ENCODE measurements at regions not wholly inside any gene's neighbourhood (a gene's known extent, or its start where the extent isn't known, plus 50 kb on each side); places are given as distances from the start of the nearest gene placed in this dataset.

GRCh38 chr6:98548301-98548700 is 286.1 kb upstream of the POU3F2 start (continued):
- TF ChIP-seq USF2 (IDR thresholded peaks at IDR 0.05; ENCODE audit: borderline replicate concordance, low read depth, low read length) (no peak), SMAD5 (IDR thresholded peaks at IDR 0.05; ENCODE audit: low read depth) (no peak), RUNX3 (IDR thresholded peaks at IDR 0.05; ENCODE audit: low read length) (no peak), SMARCA5 (IDR thresholded peaks at IDR 0.05) (no peak), EP300 (IDR thresholded peaks at IDR 0.05; ENCODE audit: borderline replicate concordance in 1 of 2, control insufficient read depth in 1 of 2, low read depth in 2 of 2, low read length in 2 of 2) (no peak), PBX3 (IDR thresholded peaks at IDR 0.05; ENCODE audit: insufficient replicate concordance, low read depth, low read length) (no peak)

- ATAC-seq (no peak), DNase-seq (ENCODE audit: low read depth, low spot score) (no peak), FAIRE-seq (no peak)
- WGBS (ENCODE audit: insufficient coverage, insufficient replicate concordance, low lambda C conversion rate, missing lambda C conversion rate), result 30% methylated on average over 2 of the region's 2 CpGs
- SMC1A ChIA-PET (ENCODE audit: uncharacterized antibody, unreplicated experiment), result no interaction called here
- Histone ChIP-seq H3K4me3 (no peak overlapping the region), H3K9me3 (replicated peaks; ENCODE audit: control insufficient read depth, insufficient read depth, low read length) (no peaks in the 10 kb centered on the region), H3K27ac (ENCODE audit: control insufficient read depth, insufficient read depth) (no peak overlapping the region), H3K9ac (ENCODE audit: control insufficient read depth, insufficient read depth, low read length) (no peak overlapping the region), H3K36me3 (ENCODE audit: control insufficient read depth in 2 of 2, insufficient read depth in 2 of 2, low read length in 1 of 2) (no peaks in the 10 kb centered on the region), H3K79me2 (ENCODE audit: control insufficient read depth, insufficient read depth, low read length) (no peaks in the 10 kb centered on the region), H3K4me1 (ENCODE audit: control insufficient read depth, insufficient read depth, low read length) (no peaks in the 10 kb centered on the region), H3K27me3 (replicated peaks in 1 of 2; ENCODE audit: control insufficient read depth in 2 of 2, insufficient read depth in 2 of 2, low read length in 1 of 2) (no peaks in the 10 kb centered on the region), H3K4me2 (ENCODE audit: control insufficient read depth, insufficient read depth) (no peak overlapping the region), H2AFZ (ENCODE audit: control insufficient read depth, low read depth, low read length) (no peak overlapping the region), H4K20me1 (ENCODE audit: control insufficient read depth, insufficient read depth) (no peaks in the 10 kb centered on the region)
- RAD21 ChIA-PET (ENCODE audit: unreplicated experiment), result no interaction called here
- BruUV-seq (replicated peaks), result no TSS peak
- POLR2A ChIA-PET, result no interaction called here
- intact Hi-C loops (cut with micrococcal nuclease; ENCODE audit: unreplicated experiment), result no loop called here
- CTCF ChIA-PET, result no interaction called here
- in situ Hi-C loops (cut with MboI), result no loop called here
- TF ChIP-seq ZNF24 (IDR thresholded peaks at IDR 0.05) (no peak), ZBTB40 (IDR thresholded peaks at IDR 0.05; ENCODE audit: borderline replicate concordance) (no peak), MXI1 (IDR thresholded peaks at IDR 0.05; ENCODE audit: low read depth, low read length) (no peak), RFX5 (IDR thresholded peaks at IDR 0.05; ENCODE audit: low read depth, low read length) (no peak), RELA (IDR thresholded peaks at IDR 0.05; ENCODE audit: borderline replicate concordance, partially characterized antibody) (no peak), E2F8 (IDR thresholded peaks at IDR 0.05; ENCODE audit: low read depth, partially characterized antibody) (no peak)
Measured at GRCh38 chr6:98560418-98560817, 274.0 kb upstream of the POU3F2 start.

All from GM12878 (cell line).